Stomach (tissue), 4 donors: ENCODE measurements at regions not wholly inside any gene's neighbourhood (a gene's known extent, or its start where the extent isn't known, plus 50 kb on each side); places are given as distances from the start of the nearest gene placed in this dataset.

Source experiments
- CTCF ChIP-seq, 7 experiments: fragments of 450-650 bp in 4 of 7; fragments of 200-600 bp in 3 of 7; sonication (generic) in 3 of 7; IDR thresholded peaks; one replicate each; pipeline ENCODE4 v1.5.1; 2016 to 2019; ENCODE audit warnings: antibody characterized with exemption in 7 of 7, control low read depth in 2 of 7, mild to moderate bottlenecking in 1 of 7
- POLR2A ChIP-seq, 4 donors: fragments of 450-650 bp; IDR thresholded peaks; one replicate each; pipeline ENCODE4 v1.6.1; 2016; ENCODE audit warnings: antibody characterized with exemption in 4 of 4, control low read depth in 2 of 4, mild to moderate bottlenecking in 1 of 4, moderate library complexity in 1 of 4

- no peak for TF ChIP-seq CTCF (IDR thresholded peaks at IDR 0.05)
- no peak for TF ChIP-seq POLR2A (IDR thresholded peaks at IDR 0.05)
Measured at GRCh38 chr6:170093658-170094596, 197.0 kb downstream of the DLL1 start.
